CD4-positive, alpha-beta T cell treated with Interleukin-17A for 1 hour (primary cell): ENCODE measurements at regions not wholly inside any gene's neighbourhood (a gene's known extent, or its start where the extent isn't known, plus 50 kb on each side); places are given as distances from the start of the nearest gene placed in this dataset.

ENCODE experiments used
- DNase-seq: peaks from one replicate; pipeline ENCODE4 v3.0.0-alpha.2; 2020

GRCh38 chr13:73480779-73481559, 422.2 kb downstream of the KLF5 start:
- no peak for DNase-seq

DNA sequence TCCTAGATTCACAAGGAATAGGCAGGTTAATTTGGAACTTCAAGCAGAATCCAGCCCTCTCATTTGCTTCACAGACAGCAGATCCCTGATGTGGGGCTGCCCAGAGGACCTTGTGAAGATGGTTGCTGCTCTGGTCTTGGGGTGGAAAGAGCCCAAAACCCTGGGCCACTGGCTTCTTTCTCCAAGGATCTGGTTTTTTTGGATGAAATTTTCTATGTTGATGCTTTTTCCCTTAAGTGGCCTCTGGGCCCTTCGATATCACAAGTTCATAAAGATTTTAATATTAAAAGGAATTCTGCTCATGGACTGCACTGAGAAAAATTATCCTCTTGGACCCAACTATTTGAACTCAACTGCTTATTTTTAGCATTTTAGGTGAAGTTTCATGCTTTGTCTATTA, 421.1 kb downstream of the KLF5 start:
- DNase-seq, result no peak

GRCh38 chr13:73479351-73479750, 420.5 kb downstream of the KLF5 start:
- no peak for DNase-seq

- no peak for DNase-seq
These were observed 418.6 kb downstream of the KLF5 start for GRCh38 chr13:73477441-73477840.

- no peak for DNase-seq
These were observed 414.2 kb downstream of the KLF5 start for GRCh38 chr13:73473016-73473415.

DNA sequence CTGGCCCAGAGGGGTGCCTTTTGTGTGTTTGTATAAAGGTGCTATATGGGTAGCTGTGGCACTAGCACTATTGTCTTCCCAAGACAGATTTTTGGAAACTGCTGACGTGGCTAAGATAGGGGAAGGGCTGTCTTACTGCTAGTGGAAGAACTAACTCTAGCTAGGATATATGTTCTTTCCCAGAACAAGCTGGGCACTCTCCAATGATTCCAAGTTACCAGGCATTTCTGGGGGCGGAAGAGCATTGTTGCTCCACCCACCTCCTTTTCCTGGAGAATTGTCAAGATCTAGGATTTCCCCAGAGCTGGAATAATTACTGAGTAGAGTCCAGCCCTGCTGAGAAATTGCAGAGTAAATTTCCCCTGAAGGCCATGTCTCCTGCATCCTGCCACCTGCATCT, 408.3 kb downstream of the KLF5 start:
- no peak for DNase-seq

DNA sequence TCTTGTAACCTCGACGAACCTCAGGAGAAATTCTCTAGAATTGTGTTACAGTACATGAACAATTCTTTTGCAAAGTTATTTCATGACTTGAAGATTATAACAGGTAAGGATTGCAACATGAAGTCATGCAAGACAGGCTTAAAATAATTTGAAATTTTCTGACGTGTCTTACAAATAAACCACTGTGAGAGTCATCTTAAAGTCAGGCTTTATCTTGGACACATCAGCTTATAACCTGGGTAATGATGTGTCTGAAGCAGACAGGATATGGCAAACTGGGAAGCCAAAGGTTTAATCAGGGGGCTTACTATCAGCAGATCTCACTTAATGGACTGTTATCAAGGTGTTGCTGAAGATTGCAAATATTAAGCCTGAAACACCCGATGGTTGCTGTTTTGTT, 407.8 kb downstream of the KLF5 start:
- DNase-seq, result no peak

- no peak for DNase-seq
These were observed 406.8 kb downstream of the KLF5 start for GRCh38 chr13:73465617-73465971.

DNA sequence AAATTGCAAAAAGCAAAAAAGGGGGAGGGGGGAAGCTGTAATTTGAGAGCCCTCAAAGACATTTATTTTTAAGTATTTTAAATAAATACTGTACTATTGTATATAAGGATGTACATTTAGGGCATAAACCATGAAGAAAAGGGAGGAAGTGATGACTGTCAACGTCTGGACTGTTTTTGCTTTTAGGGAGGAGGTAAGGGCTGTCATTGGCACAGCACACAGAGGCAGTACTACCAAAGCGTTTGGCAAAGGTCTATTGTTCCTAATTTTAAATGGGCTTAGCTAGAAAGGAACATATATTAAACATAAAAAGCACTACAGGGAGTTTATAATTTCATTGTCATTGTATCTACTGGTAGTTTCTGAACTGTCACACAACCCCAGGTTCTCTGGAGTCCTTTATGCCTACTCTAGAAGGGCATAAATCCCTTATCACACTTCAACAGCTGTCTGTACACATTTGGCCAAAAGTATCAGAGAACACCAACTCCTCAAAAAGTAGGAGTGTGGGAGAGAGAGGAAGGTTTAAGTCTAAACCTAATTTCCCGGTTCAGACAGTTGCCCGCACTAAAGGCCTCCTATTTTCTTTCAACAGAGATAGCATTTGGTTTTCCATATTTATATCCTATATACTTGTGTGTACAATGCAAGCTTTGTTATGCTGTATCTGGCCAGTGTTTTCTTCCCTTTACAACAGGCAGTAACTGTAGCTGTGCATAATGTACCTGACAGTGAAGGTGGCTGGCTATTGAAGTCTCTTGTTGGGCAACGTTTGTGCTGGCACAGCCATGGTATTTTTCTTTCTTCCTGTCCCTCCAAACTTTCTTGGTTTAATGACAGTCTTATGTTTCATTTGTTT, 406.2 kb downstream of the KLF5 start:
- no peak for DNase-seq

- no peak for DNase-seq
These were observed 403.4 kb downstream of the KLF5 start for GRCh38 chr13:73462241-73462640.

DNA sequence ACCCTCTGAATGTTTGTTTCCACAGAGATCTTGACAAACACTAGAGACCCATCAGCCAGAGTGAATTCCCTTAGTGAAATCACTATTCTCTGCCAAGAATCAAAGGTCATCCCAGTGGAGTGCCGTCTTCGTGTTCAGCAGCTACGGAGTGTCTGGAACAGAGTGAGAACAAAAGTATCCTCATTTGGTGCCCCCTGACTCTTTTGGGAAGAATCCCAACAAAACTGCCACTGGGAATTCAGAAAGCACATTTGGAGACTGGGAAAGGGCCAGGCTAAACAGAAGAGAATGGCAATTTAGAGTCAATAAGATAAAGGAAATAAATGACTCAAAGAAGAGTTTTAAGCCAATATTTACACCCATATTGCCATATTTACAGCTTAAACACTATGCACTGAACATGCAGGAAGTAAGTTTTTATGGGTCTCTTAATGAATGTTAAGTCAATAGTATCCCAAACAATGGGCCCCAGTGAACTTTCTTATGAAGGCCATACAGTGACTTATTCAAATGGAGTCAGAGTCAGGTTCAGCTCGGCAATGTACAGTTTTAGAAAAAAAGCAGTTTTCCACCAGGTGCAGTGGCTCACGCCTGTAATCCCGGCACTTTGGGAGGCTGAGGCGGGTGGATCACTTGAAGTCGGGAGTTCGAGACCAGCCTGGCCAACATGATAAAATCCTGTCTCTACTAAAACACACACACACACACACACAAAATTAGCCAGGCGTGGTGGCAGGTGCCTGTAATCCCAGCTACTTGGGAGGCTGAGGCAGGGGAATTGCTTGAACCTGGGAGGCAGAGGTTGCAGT, 392.6 kb downstream of the KLF5 start:
- no peak for DNase-seq

GRCh38 chr13:73450583-73450982, 391.8 kb downstream of the KLF5 start:
- no peak for DNase-seq

GRCh38 chr13:73449252-73449651, 390.4 kb downstream of the KLF5 start:
- no peak for DNase-seq

GRCh38 chr13:73440296-73440895, 381.6 kb downstream of the KLF5 start:
- no peak for DNase-seq

GRCh38 chr13:73433890-73434289, 375.1 kb downstream of the KLF5 start:
- no peak for DNase-seq

DNA sequence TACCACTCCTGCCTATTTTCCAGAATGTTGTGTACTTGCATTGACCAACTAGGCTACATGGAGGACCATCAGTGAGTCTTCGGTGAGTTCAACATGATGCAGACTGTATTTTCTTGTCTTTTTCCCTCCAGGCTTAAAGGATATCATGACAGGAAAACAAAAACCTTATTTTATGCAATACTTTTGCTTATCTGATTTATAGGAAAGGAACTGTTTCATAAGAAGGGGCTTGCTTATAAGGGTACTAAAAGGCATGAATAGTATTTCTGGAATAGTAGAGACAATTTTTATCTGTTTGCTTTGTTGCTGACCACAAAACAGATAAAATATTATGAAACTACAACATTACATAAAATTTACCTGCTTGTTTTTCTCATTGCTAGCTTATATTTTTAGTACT, 374.7 kb downstream of the KLF5 start:
- no peak for DNase-seq

DNA sequence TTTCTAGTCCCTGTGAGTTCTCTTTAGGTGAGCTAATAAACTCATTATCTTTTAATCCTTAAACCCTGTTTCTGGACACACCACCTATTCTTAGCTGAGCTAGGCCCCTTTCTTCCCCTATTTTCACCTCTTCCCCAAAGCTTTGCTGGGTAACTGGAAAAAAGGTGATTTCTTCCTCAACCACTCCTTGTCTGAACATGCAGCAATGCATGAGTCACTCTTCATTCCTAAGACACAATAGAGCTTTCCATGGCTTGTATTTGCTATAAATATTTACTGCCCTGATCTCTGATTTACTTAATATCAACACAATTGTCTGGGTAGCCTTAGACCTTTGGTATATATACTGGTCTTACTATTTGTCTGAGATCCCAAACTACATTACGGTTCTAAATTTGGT, 370.9 kb downstream of the KLF5 start:
- DNase-seq, result no peak

DNA sequence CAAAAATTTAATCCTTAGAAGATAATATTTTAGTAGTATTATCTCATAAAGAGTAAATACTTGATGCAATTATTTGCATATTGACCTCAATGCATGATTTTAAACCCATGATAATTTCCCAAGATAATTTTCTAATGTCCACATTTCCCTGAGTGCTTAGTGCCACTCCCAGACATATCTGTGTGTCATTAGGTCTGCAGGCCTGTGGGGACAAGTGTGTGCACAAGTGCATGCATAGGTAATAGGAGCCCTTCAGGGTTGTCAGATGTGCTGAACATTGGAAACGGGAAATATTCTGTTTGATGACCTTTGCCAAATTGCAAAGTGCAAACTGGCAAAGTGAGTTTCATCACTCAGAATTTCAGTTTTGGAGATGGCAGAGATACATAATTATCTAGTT, 369.9 kb downstream of the KLF5 start:
- DNase-seq, result no peak

DNA sequence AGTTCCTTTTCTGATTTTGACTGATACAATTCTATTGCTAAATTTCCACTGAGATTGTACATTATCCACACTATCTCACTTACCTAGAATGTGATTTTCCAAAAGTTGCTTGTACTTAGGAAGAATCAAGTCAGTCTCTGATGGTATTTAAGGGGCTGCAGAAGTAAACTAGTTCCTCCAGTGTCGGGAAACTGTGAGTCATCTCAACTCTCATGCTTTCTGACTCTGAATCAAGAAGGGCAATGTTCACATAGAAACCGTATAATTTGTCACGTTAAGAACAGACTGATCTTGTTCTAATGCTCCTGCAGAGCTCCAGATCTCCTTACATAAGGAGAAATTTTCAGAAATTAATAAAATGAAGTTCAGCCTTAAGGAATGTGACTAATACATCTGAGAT, 369.3 kb downstream of the KLF5 start:
- DNase-seq, result no peak

- no peak for DNase-seq
These were observed 364.2 kb downstream of the KLF5 start for GRCh38 chr13:73422973-73423372.

DNA sequence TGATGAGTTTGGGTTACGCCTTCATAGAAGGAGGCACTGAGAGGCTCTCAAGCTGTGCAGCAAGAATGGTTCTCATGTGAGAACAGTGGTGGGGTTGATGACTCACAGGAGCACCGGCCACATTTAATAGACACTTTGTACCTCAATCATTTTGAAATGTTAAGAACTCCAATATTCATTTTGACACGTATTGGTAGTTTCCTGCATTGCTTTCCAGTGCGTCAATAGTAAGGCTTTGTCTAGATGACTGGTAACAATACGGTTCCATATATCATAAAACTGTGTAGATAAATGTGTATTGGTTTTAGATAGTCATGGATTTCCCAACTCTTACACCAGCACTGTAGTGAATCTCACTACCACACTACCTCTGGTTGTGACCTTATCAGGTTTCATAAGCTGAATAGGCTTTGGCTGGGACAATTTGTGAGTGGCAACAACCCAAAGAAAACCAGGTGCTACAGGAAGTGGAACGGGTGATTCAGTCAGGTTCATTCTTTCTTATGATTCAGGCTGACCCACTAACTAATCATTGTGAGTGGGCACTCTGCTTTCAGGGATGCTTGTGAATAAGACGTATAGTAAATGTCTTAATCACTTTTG, 362.6 kb downstream of the KLF5 start:
- DNase-seq, result no peak

DNA sequence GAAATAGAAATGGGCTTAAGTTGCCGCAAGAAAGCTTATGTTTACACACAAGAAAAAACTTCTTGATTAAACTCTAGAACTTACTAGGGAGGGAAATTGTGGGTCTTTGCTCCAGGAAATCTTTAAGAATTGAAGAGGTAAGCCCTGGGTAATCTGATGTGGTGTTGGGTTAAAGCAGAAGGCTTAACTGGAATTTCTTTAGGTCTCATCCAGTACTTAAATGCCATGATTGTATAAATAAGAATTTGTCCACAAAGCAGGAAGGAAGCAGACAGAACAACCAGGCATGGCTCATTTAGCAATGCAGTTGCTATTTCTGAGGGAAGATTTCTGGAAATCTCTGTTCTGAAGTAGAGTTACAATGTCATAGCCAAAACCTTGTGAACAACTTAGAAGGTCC, 360.4 kb downstream of the KLF5 start:
- DNase-seq, result no peak
